ENCODE measurements at regions not wholly inside any gene's neighbourhood (a gene's known extent, or its start where the extent isn't known, plus 50 kb on each side); places are given as distances from the start of the nearest gene placed in this dataset.

DNA sequence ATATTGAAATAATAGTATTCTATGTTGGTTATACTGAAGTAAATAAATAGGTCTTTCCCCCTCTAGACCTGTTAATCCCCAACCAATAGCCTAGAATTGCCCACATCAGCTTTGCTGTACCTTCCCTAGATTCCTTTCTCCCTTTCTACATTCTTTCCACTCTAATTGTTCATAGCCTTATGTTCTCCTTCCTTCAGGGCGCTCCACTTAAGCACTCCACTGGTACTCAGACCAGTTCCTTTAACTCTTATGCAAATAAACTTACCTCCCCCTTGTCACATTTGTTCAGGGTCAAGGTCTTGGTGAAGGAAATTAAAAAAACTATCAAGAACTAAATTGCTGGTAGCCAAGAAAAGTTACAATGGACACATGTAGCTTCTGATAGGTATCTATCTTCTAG, 294.8 kb downstream of the UTP18 start:
- H3K4me1 ChIP-seq = no peaks in the 10 kb centered on the region
- H3K27me3 ChIP-seq = no peaks in the 10 kb centered on the region
- H3K4me3 ChIP-seq = no peak overlapping the region
- intact Hi-C loops (cut with DNase I) = no loop called here
- TF ChIP-seq CTCF (IDR thresholded peaks at IDR 0.05) (no peak), POLR2A (IDR thresholded peaks at IDR 0.05; ENCODE audit: low read depth) (no peak), POLR2AphosphoS5 (IDR thresholded peaks at IDR 0.05) (no peak), EP300 (IDR thresholded peaks at IDR 0.05) (no peak)
- no peak overlapping the region for H3K27ac ChIP-seq (replicated peaks in 1 of 4)
- WGBS = 88% methylated on average over 1 of the region's 1 CpG
- H3K9me3 ChIP-seq = no peaks in the 10 kb centered on the region
- H3K36me3 ChIP-seq = no peaks in the 10 kb centered on the region
- DNase-seq (ENCODE audit: extremely low spot score) = no peak

- DNase-seq (ENCODE audit: extremely low spot score) = no peak
- TF ChIP-seq POLR2AphosphoS5 (IDR thresholded peaks at IDR 0.05) = no peak
- Histone ChIP-seq H3K36me3 (no peaks in the 10 kb centered on the region), H3K9me3 (no peaks in the 10 kb centered on the region), H3K27me3 (peaks cover 0 to 11% (median 0%) of the 10 kb centered on the region in 4 donors), H3K4me3 (no peak overlapping the region), H3K27ac (replicated peaks in 1 of 4) (no peak overlapping the region), H3K4me1 (no peaks in the 10 kb centered on the region)
- WGBS = 63% methylated on average over 3 of the region's 3 CpGs
- intact Hi-C loops (cut with DNase I) = no loop called here
These were observed 299.4 kb downstream of the UTP18 start for GRCh38 chr17:51559778-51560177.

GRCh38 chr17:51560398-51560797, 300.1 kb downstream of the UTP18 start:
- Histone ChIP-seq H3K4me3 (no peak overlapping the region), H3K9me3 (no peaks in the 10 kb centered on the region), H3K4me1 (no peaks in the 10 kb centered on the region), H3K27ac (replicated peaks in 1 of 4) (no peak overlapping the region), H3K36me3 (no peaks in the 10 kb centered on the region), H3K27me3 (peaks cover 0 to 11% (median 0%) of the 10 kb centered on the region in 4 donors)
- TF ChIP-seq CTCF (IDR thresholded peaks at IDR 0.05) (no peak), EP300 (IDR thresholded peaks at IDR 0.05) (no peak), POLR2AphosphoS5 (IDR thresholded peaks at IDR 0.05) (no peak), POLR2A (IDR thresholded peaks at IDR 0.05; ENCODE audit: low read depth) (no peak)
- intact Hi-C loops (cut with DNase I) = no loop called here
- no peak for DNase-seq (ENCODE audit: extremely low spot score)

GRCh38 chr17:51563961-51564360, 303.6 kb downstream of the UTP18 start:
- intact Hi-C loops (cut with DNase I) = no loop called here
- TF ChIP-seq POLR2A (IDR thresholded peaks at IDR 0.05; ENCODE audit: low read depth) (no peak), EP300 (IDR thresholded peaks at IDR 0.05) (no peak)
- Histone ChIP-seq H3K4me3 (no peak overlapping the region), H3K4me1 (no peaks in the 10 kb centered on the region), H3K36me3 (no peaks in the 10 kb centered on the region), H3K27me3 (peaks cover 0 to 11% (median 0%) of the 10 kb centered on the region in 4 donors), H3K27ac (replicated peaks in 1 of 4) (no peak overlapping the region), H3K9me3 (no peaks in the 10 kb centered on the region)
- 75% methylated on average over 3 of the region's 3 CpGs for WGBS
- DNase-seq (ENCODE audit: extremely low spot score) = no peak

DNA sequence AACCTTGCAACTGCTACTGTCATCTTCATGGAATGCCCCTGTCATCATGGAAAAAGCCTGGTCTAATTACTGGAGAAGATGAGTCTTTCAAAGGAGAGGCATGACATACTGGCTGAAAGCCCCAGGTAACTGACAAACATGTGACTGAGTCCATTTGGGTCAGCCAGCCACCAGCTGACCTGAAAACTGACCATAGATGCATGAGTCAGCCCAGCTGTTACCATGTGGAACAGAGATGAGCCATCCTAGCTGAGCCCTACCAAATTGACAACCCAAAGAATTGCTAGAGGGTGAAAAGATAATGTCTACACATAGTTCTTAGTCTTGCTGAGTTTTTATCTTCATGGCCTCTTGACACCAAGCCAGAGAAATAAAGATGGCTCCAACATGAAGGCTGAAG, 311.8 kb downstream of the UTP18 start:
- Histone ChIP-seq H3K4me3 (no peak overlapping the region), H3K27ac (replicated peaks in 1 of 4) (no peak overlapping the region), H3K36me3 (no peaks in the 10 kb centered on the region), H3K4me1 (no peaks in the 10 kb centered on the region), H3K27me3 (no peaks in the 10 kb centered on the region), H3K9me3 (peaks cover 0 to 6% (median under 1%) of the 10 kb centered on the region in 4 donors)
- no peak for DNase-seq (ENCODE audit: extremely low spot score)
- intact Hi-C loops (cut with DNase I) = no loop called here
- TF ChIP-seq POLR2AphosphoS5 (IDR thresholded peaks at IDR 0.05) (no peak), EP300 (IDR thresholded peaks at IDR 0.05) (no peak), CTCF (IDR thresholded peaks at IDR 0.05) (no peak), POLR2A (IDR thresholded peaks at IDR 0.05; ENCODE audit: low read depth) (no peak)

Data from esophagus muscularis mucosa (tissue), 4 donors.